ENCODE measurements at regions not wholly inside any gene's neighbourhood (a gene's known extent, or its start where the extent isn't known, plus 50 kb on each side); places are given as distances from the start of the nearest gene placed in this dataset.

DNA sequence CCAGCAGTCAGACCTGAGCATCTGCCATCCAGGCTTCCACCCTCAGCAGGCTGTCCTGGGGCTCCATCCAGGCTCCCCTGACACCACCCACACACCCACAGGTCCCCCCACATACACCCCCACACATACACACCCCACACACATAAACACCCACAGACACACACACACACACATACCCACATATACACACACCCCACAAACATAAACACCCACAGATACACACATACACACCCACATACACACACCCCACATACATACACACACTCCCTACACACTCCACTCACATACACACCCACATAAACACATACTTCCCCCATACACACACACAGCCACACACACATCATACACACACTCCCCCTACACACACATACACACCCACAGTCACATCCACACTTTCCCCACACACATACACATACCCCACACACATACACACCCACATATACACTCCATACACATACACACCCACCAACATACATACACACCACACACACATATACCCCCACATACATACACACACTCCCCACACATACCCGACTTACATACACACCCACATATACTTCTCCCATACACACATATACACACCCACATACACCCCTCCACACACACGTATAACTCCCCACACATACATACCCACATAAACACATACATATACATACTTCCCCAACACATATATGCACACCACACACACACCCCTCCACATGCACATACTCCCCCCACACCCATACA, 183.3 kb upstream of the ETAA1 start:
- ChIA-PET CTCF (no interaction called here), POLR2A (no interaction called here)
- DNase-seq (ENCODE audit: extremely low spot score): no peak
- TF ChIP-seq L3MBTL2 (conservative IDR thresholded peaks at IDR 0.05): no peak
- no peak for TF ChIP-seq FOXM1 (IDR thresholded peaks at IDR 0.05; ENCODE audit: borderline replicate concordance)
- no peak for TF ChIP-seq ZNF384 (IDR thresholded peaks at IDR 0.05)
- TF ChIP-seq ELF4 (IDR thresholded peaks at IDR 0.05): no peak
- TF ChIP-seq ARNT (IDR thresholded peaks at IDR 0.05): no peak
- TF ChIP-seq LEF1 (IDR thresholded peaks at IDR 0.05; ENCODE audit: borderline replicate concordance): no peak
- TF ChIP-seq HDGF (IDR thresholded peaks at IDR 0.05; ENCODE audit: borderline replicate concordance): no peak
- no peak for TF ChIP-seq NFRKB (IDR thresholded peaks at IDR 0.05)
- no peak for TF ChIP-seq FOXK2 (IDR thresholded peaks at IDR 0.05)
- TF ChIP-seq SP1 (IDR thresholded peaks at IDR 0.05): no peak
- TF ChIP-seq TARDBP (IDR thresholded peaks at IDR 0.05): no peak

DNA sequence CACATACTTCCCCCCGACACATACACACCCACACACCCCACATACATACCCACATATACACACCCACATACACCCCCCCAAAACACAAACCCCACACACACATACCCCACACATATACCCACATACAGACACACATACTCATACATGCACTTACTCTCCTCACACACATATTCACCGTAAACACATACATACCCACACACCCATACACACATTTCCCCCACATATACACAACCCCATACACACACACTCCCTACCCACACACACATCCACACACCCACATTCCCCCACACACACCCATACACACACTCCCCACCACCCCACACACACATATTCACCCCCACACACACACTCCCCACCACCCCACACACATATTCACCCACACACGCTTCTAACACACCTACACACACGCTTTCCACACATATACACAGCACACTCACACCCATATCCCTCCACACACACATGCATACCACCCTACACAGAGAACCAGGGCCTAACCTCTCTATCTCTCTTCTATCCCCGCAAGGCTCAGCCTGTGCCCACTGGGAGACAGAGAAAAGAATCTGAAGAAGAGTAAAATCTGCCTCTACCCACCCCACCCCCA, 182.4 kb upstream of the ETAA1 start:
- DNase-seq (ENCODE audit: extremely low spot score): no peak
- CTCF ChIA-PET: no interaction called here
- POLR2A ChIA-PET: no interaction called here
- TF ChIP-seq BHLHE40 (IDR thresholded peaks at IDR 0.05; ENCODE audit: borderline replicate concordance): no peak
- no peak for TF ChIP-seq L3MBTL2 (conservative IDR thresholded peaks at IDR 0.05)
- no peak for TF ChIP-seq ARNT (IDR thresholded peaks at IDR 0.05)
- TF ChIP-seq HDGF (IDR thresholded peaks at IDR 0.05; ENCODE audit: borderline replicate concordance): no peak

GRCh38 chr2:67215214-67216055, 181.7 kb upstream of the ETAA1 start:
- no peak for TF ChIP-seq SUZ12 (IDR thresholded peaks at IDR 0.05)
- TF ChIP-seq ELF4 (IDR thresholded peaks at IDR 0.05): no peak
- TF ChIP-seq, protein P1, sequence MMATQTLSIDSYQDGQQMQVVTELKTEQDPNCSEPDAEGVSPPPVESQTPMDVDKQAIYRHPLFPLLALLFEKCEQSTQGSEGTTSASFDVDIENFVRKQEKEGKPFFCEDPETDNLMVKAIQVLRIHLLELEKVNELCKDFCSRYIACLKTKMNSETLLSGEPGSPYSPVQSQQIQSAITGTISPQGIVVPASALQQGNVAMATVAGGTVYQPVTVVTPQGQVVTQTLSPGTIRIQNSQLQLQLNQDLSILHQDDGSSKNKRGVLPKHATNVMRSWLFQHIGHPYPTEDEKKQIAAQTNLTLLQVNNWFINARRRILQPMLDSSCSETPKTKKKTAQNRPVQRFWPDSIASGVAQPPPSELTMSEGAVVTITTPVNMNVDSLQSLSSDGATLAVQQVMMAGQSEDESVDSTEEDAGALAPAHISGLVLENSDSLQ (IDR thresholded peaks at IDR 0.05): no peak
- TF ChIP-seq L3MBTL2 (conservative IDR thresholded peaks at IDR 0.05): no peak
- no peak for TF ChIP-seq NFRKB (IDR thresholded peaks at IDR 0.05)
- no peak for TF ChIP-seq FOXA1 (IDR thresholded peaks at IDR 0.05)
- no peak for TF ChIP-seq FOXM1 (IDR thresholded peaks at IDR 0.05; ENCODE audit: borderline replicate concordance)
- no peak for TF ChIP-seq TARDBP (IDR thresholded peaks at IDR 0.05)
- TF ChIP-seq FOXK2 (IDR thresholded peaks at IDR 0.05): no peak
- no peak for TF ChIP-seq CTBP1 (IDR thresholded peaks at IDR 0.05; ENCODE audit: borderline replicate concordance)
- no peak for TF ChIP-seq LEF1 (IDR thresholded peaks at IDR 0.05; ENCODE audit: borderline replicate concordance)
- TF ChIP-seq SP1 (IDR thresholded peaks at IDR 0.05): no peak
- TF ChIP-seq HDGF (IDR thresholded peaks at IDR 0.05; ENCODE audit: borderline replicate concordance): no peak
- no peak for TF ChIP-seq ARNT (IDR thresholded peaks at IDR 0.05)
- TF ChIP-seq BHLHE40 (IDR thresholded peaks at IDR 0.05; ENCODE audit: borderline replicate concordance): no peak
- no peak for TF ChIP-seq ZNF384 (IDR thresholded peaks at IDR 0.05)
- ChIA-PET POLR2A (no interaction called here), CTCF (interaction anchor here (0.7 kb wide), 2 partner anchors 435 to 445 kb away, joined by 3 to 5 read pairs; no protein-coding TSS in a partner anchor)
- DNase-seq (ENCODE audit: extremely low spot score): peak; percentile 72

- CTCF ChIA-PET: interaction anchor here (0.7 kb wide), 1 partner anchor 444 kb away, joined by 5 read pairs; no protein-coding TSS in a partner anchor
- POLR2A ChIA-PET: no interaction called here
- no peak for DNase-seq (ENCODE audit: extremely low spot score)
- no peak for TF ChIP-seq BHLHE40 (IDR thresholded peaks at IDR 0.05; ENCODE audit: borderline replicate concordance)
- TF ChIP-seq, protein P1 (IDR thresholded peaks at IDR 0.05): no peak
- TF ChIP-seq LEF1 (IDR thresholded peaks at IDR 0.05; ENCODE audit: borderline replicate concordance): no peak
- no peak for TF ChIP-seq NFRKB (IDR thresholded peaks at IDR 0.05)
These were observed 181.0 kb upstream of the ETAA1 start for GRCh38 chr2:67216103-67216502.

DNA sequence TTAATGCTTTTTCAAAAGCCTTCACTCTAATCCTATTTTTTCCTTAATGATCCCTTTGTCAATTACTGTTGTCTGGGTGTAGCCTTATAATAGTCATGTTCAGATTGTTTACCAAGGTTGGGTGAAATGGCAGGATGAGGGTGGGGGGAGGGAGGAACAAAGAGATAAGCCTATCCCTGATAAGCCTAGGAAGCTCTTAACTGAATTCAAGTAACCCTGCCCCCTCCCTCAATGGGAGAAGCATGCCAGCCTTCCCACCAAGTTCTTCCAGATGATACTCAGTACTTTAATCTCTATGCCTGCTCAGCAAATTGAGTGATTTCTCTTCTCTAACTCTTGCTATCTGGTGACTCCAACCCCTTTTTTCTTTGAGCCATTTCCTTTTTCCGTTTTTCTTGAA, 180.3 kb upstream of the ETAA1 start:
- TF ChIP-seq BHLHE40 (IDR thresholded peaks at IDR 0.05; ENCODE audit: borderline replicate concordance) (no peak), FOXM1 (IDR thresholded peaks at IDR 0.05; ENCODE audit: borderline replicate concordance) (no peak), FOXA1 (IDR thresholded peaks at IDR 0.05) (no peak), SP1 (IDR thresholded peaks at IDR 0.05) (no peak), HDGF (IDR thresholded peaks at IDR 0.05; ENCODE audit: borderline replicate concordance) (no peak), ZNF384 (IDR thresholded peaks at IDR 0.05) (no peak), L3MBTL2 (conservative IDR thresholded peaks at IDR 0.05) (no peak), NFRKB (IDR thresholded peaks at IDR 0.05) (no peak), FOXK2 (IDR thresholded peaks at IDR 0.05) (no peak)
- TF ChIP-seq, protein P1 (IDR thresholded peaks at IDR 0.05): no peak
- no peak for DNase-seq (ENCODE audit: extremely low spot score)
- ChIA-PET CTCF (no interaction called here), POLR2A (no interaction called here)

DNA sequence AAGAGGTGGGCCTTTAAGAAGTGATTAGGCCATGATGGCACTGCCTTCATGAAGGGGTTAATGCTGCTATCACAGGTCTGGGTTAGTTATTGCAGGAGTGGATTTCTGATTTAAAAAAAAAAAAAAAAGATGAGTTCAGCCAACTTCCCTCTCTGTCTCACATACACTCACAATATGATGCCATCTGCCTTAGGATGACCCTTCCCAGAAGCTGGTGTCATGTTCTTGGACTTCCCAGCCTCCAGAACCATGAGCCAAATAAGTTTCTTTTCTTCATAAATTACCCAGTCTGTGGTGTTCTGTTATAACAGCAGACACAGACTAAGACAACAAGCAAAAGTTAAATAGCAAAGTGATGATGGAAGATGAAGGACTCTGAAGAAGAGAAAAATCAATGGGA, 179.7 kb upstream of the ETAA1 start:
- ChIA-PET POLR2A (no interaction called here), CTCF (no interaction called here)
- DNase-seq (ENCODE audit: extremely low spot score): no peak
- TF ChIP-seq, protein P1 (IDR thresholded peaks at IDR 0.05): no peak
- TF ChIP-seq HDGF (IDR thresholded peaks at IDR 0.05; ENCODE audit: borderline replicate concordance) (no peak), NFRKB (IDR thresholded peaks at IDR 0.05) (no peak), TARDBP (IDR thresholded peaks at IDR 0.05) (no peak), CTBP1 (IDR thresholded peaks at IDR 0.05; ENCODE audit: borderline replicate concordance) (no peak), FOXK2 (IDR thresholded peaks at IDR 0.05) (no peak), BHLHE40 (IDR thresholded peaks at IDR 0.05; ENCODE audit: borderline replicate concordance) (no peak), L3MBTL2 (conservative IDR thresholded peaks at IDR 0.05) (no peak), FOXA1 (IDR thresholded peaks at IDR 0.05) (no peak), FOXM1 (IDR thresholded peaks at IDR 0.05; ENCODE audit: borderline replicate concordance) (no peak), SUZ12 (IDR thresholded peaks at IDR 0.05) (no peak), SP1 (IDR thresholded peaks at IDR 0.05) (no peak), ARNT (IDR thresholded peaks at IDR 0.05) (no peak), LEF1 (IDR thresholded peaks at IDR 0.05; ENCODE audit: borderline replicate concordance) (no peak), ZNF384 (IDR thresholded peaks at IDR 0.05) (no peak)

All from HEK293T (cell line).